ENCODE measurements at regions not wholly inside any gene's neighbourhood (a gene's known extent, or its start where the extent isn't known, plus 50 kb on each side); places are given as distances from the start of the nearest gene placed in this dataset.

GRCh38 chr13:68347220-68347619, 1117.1 kb upstream of the PCDH9 start:
- no peak overlapping the region for H3K4me3 ChIP-seq
- H3K27me3 ChIP-seq, result no peaks in the 10 kb centered on the region
- ATAC-seq (no peak), DNase-seq (no peak)
- TF ChIP-seq, protein P1, sequence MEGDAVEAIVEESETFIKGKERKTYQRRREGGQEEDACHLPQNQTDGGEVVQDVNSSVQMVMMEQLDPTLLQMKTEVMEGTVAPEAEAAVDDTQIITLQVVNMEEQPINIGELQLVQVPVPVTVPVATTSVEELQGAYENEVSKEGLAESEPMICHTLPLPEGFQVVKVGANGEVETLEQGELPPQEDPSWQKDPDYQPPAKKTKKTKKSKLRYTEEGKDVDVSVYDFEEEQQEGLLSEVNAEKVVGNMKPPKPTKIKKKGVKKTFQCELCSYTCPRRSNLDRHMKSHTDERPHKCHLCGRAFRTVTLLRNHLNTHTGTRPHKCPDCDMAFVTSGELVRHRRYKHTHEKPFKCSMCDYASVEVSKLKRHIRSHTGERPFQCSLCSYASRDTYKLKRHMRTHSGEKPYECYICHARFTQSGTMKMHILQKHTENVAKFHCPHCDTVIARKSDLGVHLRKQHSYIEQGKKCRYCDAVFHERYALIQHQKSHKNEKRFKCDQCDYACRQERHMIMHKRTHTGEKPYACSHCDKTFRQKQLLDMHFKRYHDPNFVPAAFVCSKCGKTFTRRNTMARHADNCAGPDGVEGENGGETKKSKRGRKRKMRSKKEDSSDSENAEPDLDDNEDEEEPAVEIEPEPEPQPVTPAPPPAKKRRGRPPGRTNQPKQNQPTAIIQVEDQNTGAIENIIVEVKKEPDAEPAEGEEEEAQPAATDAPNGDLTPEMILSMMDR (IDR thresholded peaks at IDR 0.05), result no peak
- H3K36me3 ChIP-seq, result no peaks in the 10 kb centered on the region
- no peaks in the 10 kb centered on the region for H3K4me1 ChIP-seq
- H3K27ac ChIP-seq, result no peak overlapping the region
- H3K9me3 ChIP-seq, result no peaks in the 10 kb centered on the region
- intact Hi-C loops (cut with DNase I), result no loop called here

DNA sequence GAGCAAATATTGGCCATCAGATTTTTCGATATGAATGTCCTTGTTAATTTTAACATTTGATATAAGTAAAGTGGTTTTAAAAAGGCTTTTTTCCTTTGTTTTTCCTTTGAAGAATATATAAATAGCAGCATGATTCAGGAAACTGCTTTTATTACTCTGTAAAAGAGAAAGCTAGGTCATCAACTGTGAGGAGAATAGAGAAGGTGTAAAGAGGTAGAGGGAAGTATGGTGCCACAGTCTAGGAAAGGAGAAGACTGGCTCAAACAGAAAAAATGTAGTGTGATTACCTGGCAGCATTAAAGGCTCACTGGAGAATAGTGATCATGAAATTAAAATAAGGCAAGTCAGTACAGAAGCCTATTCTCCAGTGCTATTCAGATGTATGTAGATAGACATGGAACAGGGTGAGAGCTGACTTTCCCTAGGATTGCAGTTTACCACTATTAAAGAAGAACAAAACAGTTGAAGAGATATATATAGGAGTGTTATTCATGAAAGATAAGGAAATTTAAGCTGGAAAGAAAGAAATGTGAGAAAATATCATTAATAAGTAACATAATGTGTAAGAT, 1115.9 kb upstream of the PCDH9 start:
- TF ChIP-seq, protein P1 (IDR thresholded peaks at IDR 0.05), result no peak
- intact Hi-C loops (cut with DNase I), result no loop called here
- no peaks in the 10 kb centered on the region for H3K9me3 ChIP-seq
- no peak for DNase-seq
- H3K4me1 ChIP-seq, result no peaks in the 10 kb centered on the region
- H3K4me3 ChIP-seq, result no peak overlapping the region
- H3K36me3 ChIP-seq, result no peaks in the 10 kb centered on the region
- no peaks in the 10 kb centered on the region for H3K27me3 ChIP-seq
- H3K27ac ChIP-seq, result no peak overlapping the region
- no peak for ATAC-seq

DNA sequence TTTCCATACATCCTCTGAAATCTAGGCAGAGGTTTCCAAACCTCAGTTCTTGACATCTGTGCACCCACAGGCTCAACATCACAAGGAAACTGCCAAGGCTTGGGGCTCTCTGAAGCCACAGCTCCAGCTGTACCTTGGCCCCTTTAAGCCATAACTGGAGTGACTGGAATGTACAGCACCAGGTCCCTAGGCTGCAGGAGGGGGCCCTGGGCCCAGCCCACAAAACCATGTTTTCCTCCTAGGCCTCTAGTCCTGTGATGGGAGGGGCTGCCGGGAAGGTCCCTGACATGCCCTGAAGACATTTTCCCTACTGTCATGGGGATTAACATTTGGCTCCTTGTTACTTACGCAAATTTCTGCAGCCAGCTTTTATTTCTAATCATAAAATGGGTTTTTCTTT, 1093.0 kb upstream of the PCDH9 start:
- Histone ChIP-seq H3K4me1 (no peaks in the 10 kb centered on the region), H3K4me3 (no peak overlapping the region), H3K27ac (no peak overlapping the region), H3K9me3 (no peaks in the 10 kb centered on the region), H3K27me3 (no peaks in the 10 kb centered on the region), H3K36me3 (no peaks in the 10 kb centered on the region)
- ATAC-seq (no peak), DNase-seq (no peak)
- intact Hi-C loops (cut with DNase I), result no loop called here
- TF ChIP-seq, protein P1 (IDR thresholded peaks at IDR 0.05), result no peak

DNA sequence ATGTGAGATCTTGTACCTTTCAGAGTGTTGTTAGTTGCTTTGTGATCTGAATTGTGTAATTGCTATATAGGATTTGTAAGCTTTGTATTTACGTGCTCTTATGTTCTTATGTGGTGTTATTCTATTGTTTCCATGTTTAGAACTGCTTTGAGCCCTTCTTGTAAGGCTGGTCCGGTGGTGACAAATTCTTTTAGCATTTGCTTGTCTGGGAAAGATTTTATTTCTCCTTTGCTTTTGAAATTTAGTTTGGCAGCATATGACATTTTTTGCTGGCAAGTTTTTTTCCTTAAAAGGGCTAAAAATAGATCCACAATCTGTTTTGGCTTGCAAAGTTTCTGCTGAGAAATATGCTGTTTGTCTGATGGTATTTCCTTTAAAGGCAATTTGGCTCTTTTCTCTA, 1089.2 kb upstream of the PCDH9 start:
- TF ChIP-seq, protein P1 (IDR thresholded peaks at IDR 0.05), result no peak
- Histone ChIP-seq H3K36me3 (no peaks in the 10 kb centered on the region), H3K4me3 (no peak overlapping the region), H3K9me3 (no peaks in the 10 kb centered on the region), H3K27me3 (no peaks in the 10 kb centered on the region), H3K4me1 (no peaks in the 10 kb centered on the region), H3K27ac (no peak overlapping the region)
- intact Hi-C loops (cut with DNase I), result no loop called here
- DNase-seq (no peak), ATAC-seq (no peak)

- DNase-seq (no peak), ATAC-seq (no peak)
- no peaks in the 10 kb centered on the region for H3K4me1 ChIP-seq
- intact Hi-C loops (cut with DNase I), result no loop called here
- H3K27me3 ChIP-seq, result no peaks in the 10 kb centered on the region
- H3K9me3 ChIP-seq, result no peaks in the 10 kb centered on the region
- no peaks in the 10 kb centered on the region for H3K36me3 ChIP-seq
- H3K27ac ChIP-seq, result no peak overlapping the region
- H3K4me3 ChIP-seq, result no peak overlapping the region
- TF ChIP-seq, protein P1 (IDR thresholded peaks at IDR 0.05), result peak; percentile 52
Observed at GRCh38 chr13:68304286-68304893, 1074.3 kb upstream of the PCDH9 start.

- H3K9me3 ChIP-seq, result no peaks in the 10 kb centered on the region
- DNase-seq (no peak), ATAC-seq (no peak)
- no peaks in the 10 kb centered on the region for H3K27me3 ChIP-seq
- no peaks in the 10 kb centered on the region for H3K4me1 ChIP-seq
- intact Hi-C loops (cut with DNase I), result no loop called here
- no peak overlapping the region for H3K27ac ChIP-seq
- TF ChIP-seq, protein P1 (IDR thresholded peaks at IDR 0.05), result no peak
- H3K4me3 ChIP-seq, result no peak overlapping the region
- H3K36me3 ChIP-seq, result no peaks in the 10 kb centered on the region
Observed at GRCh38 chr13:68293631-68294030, 1063.5 kb upstream of the PCDH9 start.
